Neutrophil (primary cell): ENCODE measurements at regions not wholly inside any gene's neighbourhood (a gene's known extent, or its start where the extent isn't known, plus 50 kb on each side); places are given as distances from the start of the nearest gene placed in this dataset.

ENCODE experiments used
- H3K27ac ChIP-seq: fragments of 200-600 bp; sonication (generic); 2 replicates; pipeline ENCODE4 v1.5.1; 2016; ENCODE audit warnings: mild to moderate bottlenecking, moderate library complexity
- H3K27me3 ChIP-seq: fragments of 200-600 bp; sonication (generic); 2 replicates; pipeline ENCODE4 v1.6.0; 2016; ENCODE audit warnings: mild to moderate bottlenecking
- H3K36me3 ChIP-seq: fragments of 200-600 bp; sonication (generic); 2 replicates; pipeline ENCODE4 v1.5.1; 2017
- H3K4me1 ChIP-seq, 2 experiments: fragments of 200-600 bp in 1 of 2; sonication (generic) in 1 of 2; 1 replicate in 1 of 2; 2 replicates in 1 of 2; pipeline versions ENCODE4 v1.5.1 to v1.6.1; 2013 to 2016; ENCODE audit warnings: low read depth in 1 of 2, low read length in 1 of 2, mild to moderate bottlenecking in 1 of 2, moderate library complexity in 1 of 2; ENCODE audit not compliant: control insufficient read depth in 1 of 2, insufficient read depth in 1 of 2
- H3K4me3 ChIP-seq, 2 experiments: fragments of 200-600 bp in 1 of 2; sonication (generic) in 1 of 2; 1 replicate in 1 of 2; 2 replicates in 1 of 2; pipeline ENCODE4 v1.5.1; 2013 to 2016; ENCODE audit warnings: low read depth in 1 of 2, low read length in 1 of 2, mild to moderate bottlenecking in 1 of 2, moderate library complexity in 1 of 2
- H3K9me3 ChIP-seq: fragments of 200-600 bp; sonication (generic); 2 replicates; pipeline ENCODE4 v1.5.1; 2016
- CTCF ChIP-seq: fragments of 200-600 bp; sonication (generic); IDR thresholded peaks from 2 replicates; pipeline ENCODE4 v1.5.1; 2016; ENCODE audit warnings: antibody characterized with exemption

DNA sequence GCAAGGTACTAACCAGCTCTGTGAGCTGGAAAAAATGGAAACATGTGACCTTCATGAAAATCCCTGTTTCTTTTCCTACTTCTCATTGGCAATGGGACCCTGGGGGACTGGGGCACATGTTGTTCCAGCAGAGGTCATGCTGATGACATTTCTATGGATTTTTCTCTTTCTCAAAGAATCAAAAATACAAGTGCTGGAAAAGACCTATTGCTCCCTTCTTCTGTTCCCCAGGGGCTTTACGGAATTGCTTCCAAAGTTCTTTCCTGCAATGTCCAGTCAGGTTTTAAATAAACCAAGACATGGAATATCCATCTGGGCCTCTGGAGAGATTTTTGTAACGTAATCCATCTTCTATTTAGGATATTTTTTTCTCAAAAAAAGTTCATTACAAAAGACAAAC lies 1006.1 kb upstream of the CELF4 start:
- no peak for TF ChIP-seq CTCF
- H3K9me3 ChIP-seq: no peaks in the 10 kb centered on the region
- H3K4me3 ChIP-seq: no peak overlapping the region
- no peaks in the 10 kb centered on the region for H3K4me1 ChIP-seq
- no peaks in the 10 kb centered on the region for H3K36me3 ChIP-seq
- H3K27ac ChIP-seq: no peak overlapping the region
- no peaks in the 10 kb centered on the region for H3K27me3 ChIP-seq

DNA sequence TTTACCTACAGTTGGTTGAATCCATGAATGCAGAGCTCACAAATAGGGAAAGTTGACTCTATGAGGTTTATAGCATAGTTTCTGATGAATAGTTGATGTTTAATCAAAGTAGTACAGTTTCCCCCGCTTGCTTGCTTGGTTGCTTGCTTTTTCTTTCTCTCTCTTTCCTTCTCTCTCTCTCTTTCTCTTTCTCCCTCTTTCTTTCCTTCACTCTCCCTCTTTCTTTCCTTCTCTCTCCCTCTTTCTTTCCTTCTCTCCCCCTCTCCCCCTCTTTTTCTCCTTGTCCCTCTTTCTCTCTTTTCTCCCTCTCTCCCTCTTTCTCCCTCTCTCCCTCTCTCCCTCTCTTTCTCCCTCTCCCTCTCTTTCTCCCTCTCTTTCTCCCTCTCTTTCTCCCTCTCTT lies 999.9 kb upstream of the CELF4 start:
- Histone ChIP-seq H3K4me1 (no peaks in the 10 kb centered on the region), H3K36me3 (no peaks in the 10 kb centered on the region), H3K4me3 (no peak overlapping the region), H3K9me3 (no peaks in the 10 kb centered on the region), H3K27me3 (no peaks in the 10 kb centered on the region), H3K27ac (no peak overlapping the region)
- no peak for TF ChIP-seq CTCF

DNA sequence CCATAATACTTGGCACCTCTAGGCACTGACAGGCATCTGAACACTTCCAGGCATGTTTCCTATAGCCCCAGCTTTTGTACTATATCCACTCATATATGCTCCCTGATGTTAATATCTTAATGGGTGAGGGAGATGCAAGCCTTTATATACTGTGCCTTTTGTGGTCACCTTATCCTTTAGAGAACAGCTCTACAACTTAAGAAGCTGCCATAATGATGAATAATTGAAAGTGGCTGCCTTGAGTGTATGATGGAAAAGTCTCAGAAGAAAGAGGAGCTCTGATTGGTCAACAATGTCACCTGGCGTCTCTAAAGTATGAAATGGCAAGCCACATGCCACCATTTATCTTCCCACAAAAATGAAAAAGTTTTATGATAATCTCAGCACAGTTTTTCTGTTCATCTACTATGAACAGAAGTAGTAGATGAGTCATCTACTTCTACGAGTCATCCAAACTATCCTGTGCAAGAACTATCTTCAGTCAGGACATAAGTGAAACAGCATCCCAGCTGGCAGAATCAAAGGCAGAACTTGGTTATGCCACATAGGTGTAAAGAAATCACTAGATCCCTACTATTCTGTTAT lies 997.9 kb upstream of the CELF4 start:
- H3K9me3 ChIP-seq: no peaks in the 10 kb centered on the region
- no peak overlapping the region for H3K4me3 ChIP-seq
- no peaks in the 10 kb centered on the region for H3K4me1 ChIP-seq
- H3K27ac ChIP-seq: no peak overlapping the region
- H3K36me3 ChIP-seq: no peaks in the 10 kb centered on the region
- H3K27me3 ChIP-seq: no peaks in the 10 kb centered on the region
- TF ChIP-seq CTCF: no peak

DNA sequence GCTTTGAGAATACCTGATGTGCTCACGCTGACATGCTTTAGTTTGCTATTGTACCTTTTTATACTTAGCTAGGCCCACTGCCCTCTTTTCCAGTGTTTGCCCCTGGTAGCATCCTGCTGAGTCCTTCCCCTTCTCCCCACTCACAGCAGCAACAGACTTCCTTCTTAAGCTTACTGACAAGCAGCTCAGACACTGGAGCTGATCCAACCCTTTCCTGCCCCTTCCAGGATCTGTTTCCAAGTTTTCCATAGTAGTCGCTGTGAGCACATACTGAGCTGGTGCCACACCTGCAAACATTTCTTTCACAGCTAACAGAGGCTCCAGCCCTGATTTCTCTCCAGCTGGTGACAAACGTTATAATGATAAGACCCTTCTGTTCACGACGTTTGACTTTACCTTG lies 991.4 kb upstream of the CELF4 start:
- Histone ChIP-seq H3K27ac (no peak overlapping the region), H3K36me3 (no peaks in the 10 kb centered on the region), H3K4me1 (no peaks in the 10 kb centered on the region), H3K4me3 (no peak overlapping the region), H3K9me3 (no peaks in the 10 kb centered on the region), H3K27me3 (no peaks in the 10 kb centered on the region)
- no peak for TF ChIP-seq CTCF

DNA sequence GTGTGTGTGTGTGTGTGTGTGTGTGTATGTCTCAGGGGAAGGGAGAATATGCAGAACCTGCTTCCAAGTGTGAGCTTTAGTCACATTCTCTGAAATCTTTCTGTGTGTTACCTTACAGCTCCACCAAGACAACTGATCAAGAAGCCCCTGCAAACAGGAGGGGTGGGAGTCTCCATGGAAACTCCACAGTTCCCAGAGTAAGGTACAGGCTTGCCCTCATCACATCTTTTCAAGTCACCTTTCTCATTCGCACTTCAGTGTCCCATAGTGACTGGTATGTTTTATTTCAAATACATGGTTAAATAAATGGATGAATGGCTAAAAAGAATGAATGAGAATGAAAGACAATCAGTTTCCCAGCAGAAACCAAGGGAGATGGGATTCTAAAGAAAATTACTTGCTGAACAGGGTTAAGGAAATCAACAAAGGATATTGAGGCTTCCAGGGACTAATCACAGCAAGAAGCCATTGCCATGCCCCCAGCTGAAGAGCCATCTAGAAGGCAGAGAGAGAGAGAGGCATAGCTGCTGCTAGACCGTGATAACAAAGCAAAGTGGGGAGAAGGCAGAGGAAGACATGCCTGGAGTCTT lies 987.2 kb upstream of the CELF4 start:
- Histone ChIP-seq H3K27ac (no peak overlapping the region), H3K4me1 (no peaks in the 10 kb centered on the region), H3K27me3 (no peaks in the 10 kb centered on the region), H3K9me3 (no peaks in the 10 kb centered on the region), H3K36me3 (no peaks in the 10 kb centered on the region), H3K4me3 (no peak overlapping the region)
- no peak for TF ChIP-seq CTCF
